Endodermal cell (in vitro differentiated cells): ENCODE measurements at regions not wholly inside any gene's neighbourhood (a gene's known extent, or its start where the extent isn't known, plus 50 kb on each side); places are given as distances from the start of the nearest gene placed in this dataset.

ENCODE experiments used
- DNase-seq: peaks from one replicate; pipeline ENCODE4 v3.0.0-alpha.2; 2017
- H3K27ac ChIP-seq: 2 replicates; pipeline ENCODE4 v1.5.1; 2013; ENCODE audit warnings: mild to moderate bottlenecking, low read depth, low read length, moderate library complexity
- H3K27me3 ChIP-seq: 2 replicates; pipeline ENCODE4 v1.6.1; 2013; ENCODE audit warnings: mild to moderate bottlenecking, low read length, moderate library complexity; ENCODE audit not compliant: insufficient read depth, control insufficient read depth, poor library complexity, severe bottlenecking
- H3K36me3 ChIP-seq: 2 replicates; pipeline ENCODE4 v1.7.0; 2013; ENCODE audit warnings: mild to moderate bottlenecking, low read length, moderate library complexity; ENCODE audit not compliant: control insufficient read depth, insufficient read depth
- H3K4me1 ChIP-seq: one replicate; pipeline ENCODE4 v1.7.0; 2013; ENCODE audit warnings: low read length; ENCODE audit not compliant: control insufficient read depth, insufficient read depth
- H3K4me3 ChIP-seq: 2 replicates; pipeline ENCODE4 v1.5.1; 2013; ENCODE audit warnings: mild to moderate bottlenecking, low read length, moderate library complexity
- H3K9ac ChIP-seq: 2 replicates; pipeline ENCODE4 v1.6.1; 2013; ENCODE audit warnings: mild to moderate bottlenecking, low read length, moderate library complexity; ENCODE audit not compliant: poor library complexity, severe bottlenecking; ENCODE audit errors: extremely low read depth
- H3K9me3 ChIP-seq: 2 replicates; pipeline ENCODE4 v1.6.1; 2013; ENCODE audit warnings: mild to moderate bottlenecking, low read length, moderate library complexity; ENCODE audit not compliant: control insufficient read depth
- H3K27ac Mint-ChIP-seq: 2 replicates; pipeline ENCODE4 v1.8.0; 2020; ENCODE audit warnings: mixed read lengths
- H3K27me3 Mint-ChIP-seq: 2 replicates; pipeline ENCODE4 v1.8.0; 2021; ENCODE audit warnings: mild to moderate bottlenecking, mixed read lengths; ENCODE audit not compliant: insufficient read depth
- H3K36me3 Mint-ChIP-seq: 2 replicates; pipeline ENCODE4 v1.8.0; 2020; ENCODE audit warnings: low read depth, mixed read lengths
- H3K4me1 Mint-ChIP-seq: 2 replicates; pipeline ENCODE4 v1.8.0; 2020; ENCODE audit warnings: mixed read lengths
- H3K4me3 Mint-ChIP-seq: 2 replicates; pipeline ENCODE4 v1.8.0; 2020; ENCODE audit warnings: mild to moderate bottlenecking, moderate library complexity, mixed read lengths
- H3K9me3 Mint-ChIP-seq: 2 replicates; pipeline ENCODE4 v1.8.0; 2020; ENCODE audit warnings: mild to moderate bottlenecking, mixed read lengths
- CTCF ChIP-seq: fragments of 200-600 bp; sonication (generic); conservative IDR thresholded peaks from 2 replicates; pipeline ENCODE4 v1.5.0; 2021; ENCODE audit warnings: antibody characterized with exemption, mild to moderate bottlenecking
- WGBS, 2 experiments: methylation state at CpG; one replicate each; pipeline versions ENCODE4 v1.1.5 to v1.1.7; 2013; ENCODE audit warnings: missing lambda C conversion rate in 2 of 2, mixed read lengths in 1 of 2; ENCODE audit not compliant: insufficient coverage in 1 of 2, insufficient read length in 1 of 2; 5-methylcytosine and 5-hydroxymethylcytosine counted together

DNA sequence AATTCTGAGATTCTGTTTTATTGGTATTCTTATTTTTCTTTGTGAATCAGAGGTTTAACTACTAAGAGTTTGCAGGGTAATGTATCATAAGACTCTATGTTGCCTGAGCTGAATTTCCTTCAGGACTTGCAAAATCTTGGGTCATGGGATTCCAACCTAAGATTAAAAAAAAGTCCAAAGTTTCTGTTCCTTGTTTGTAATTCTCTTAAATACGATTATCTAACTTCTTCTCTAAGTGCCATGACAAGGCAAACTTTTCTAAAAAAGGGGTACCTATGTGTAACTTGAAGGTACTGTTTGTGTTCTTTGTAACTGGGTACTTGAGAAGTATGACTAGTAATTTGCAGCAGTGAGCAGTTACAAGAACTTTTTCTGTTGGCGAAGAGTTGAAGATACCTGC, 181.3 kb upstream of the ZEB2 start:
- H3K9me3 ChIP-seq, result no peaks in the 10 kb centered on the region
- DNase-seq, result no peak
- no peak overlapping the region for H3K4me3 ChIP-seq
- no peak overlapping the region for H3K9ac ChIP-seq
- H3K4me1 Mint-ChIP-seq, result peaks cover 16% of the 10 kb centered on the region
- H3K27me3 ChIP-seq, result no peaks in the 10 kb centered on the region
- no peak overlapping the region for H3K27ac Mint-ChIP-seq
- 92 to 100% methylated on average over 1 to 2 of the region's 2 CpGs for WGBS, 2 experiments
- TF ChIP-seq CTCF, result no peak
- H3K36me3 Mint-ChIP-seq, result no peaks in the 10 kb centered on the region
- H3K9me3 Mint-ChIP-seq, result no peaks in the 10 kb centered on the region
- H3K36me3 ChIP-seq, result no peaks in the 10 kb centered on the region
- no peaks in the 10 kb centered on the region for H3K4me1 ChIP-seq
- H3K27me3 Mint-ChIP-seq, result no peaks in the 10 kb centered on the region
- H3K27ac ChIP-seq, result no peak overlapping the region
- no peak overlapping the region for H3K4me3 Mint-ChIP-seq

- no peak overlapping the region for H3K27ac ChIP-seq
- H3K9me3 ChIP-seq, result no peaks in the 10 kb centered on the region
- Mint-ChIP-seq H3K27me3 (no peaks in the 10 kb centered on the region), H3K4me3 (no peak overlapping the region), H3K36me3 (no peaks in the 10 kb centered on the region), H3K27ac (no peak overlapping the region), H3K9me3 (no peaks in the 10 kb centered on the region), H3K4me1 (peaks cover 13% of the 10 kb centered on the region)
- TF ChIP-seq CTCF, result no peak
- no peak overlapping the region for H3K4me3 ChIP-seq
- no peak for DNase-seq
- no peak overlapping the region for H3K9ac ChIP-seq
- H3K27me3 ChIP-seq, result no peaks in the 10 kb centered on the region
- no peaks in the 10 kb centered on the region for H3K4me1 ChIP-seq
- H3K36me3 ChIP-seq, result no peaks in the 10 kb centered on the region
- WGBS, 2 experiments, result 97% methylated on average over 3 of the region's 3 CpGs; no CpG with 5 or more reads in 1 of the 2 experiments
These were observed 178.2 kb upstream of the ZEB2 start for GRCh38 chr2:144698156-144698555.

DNA sequence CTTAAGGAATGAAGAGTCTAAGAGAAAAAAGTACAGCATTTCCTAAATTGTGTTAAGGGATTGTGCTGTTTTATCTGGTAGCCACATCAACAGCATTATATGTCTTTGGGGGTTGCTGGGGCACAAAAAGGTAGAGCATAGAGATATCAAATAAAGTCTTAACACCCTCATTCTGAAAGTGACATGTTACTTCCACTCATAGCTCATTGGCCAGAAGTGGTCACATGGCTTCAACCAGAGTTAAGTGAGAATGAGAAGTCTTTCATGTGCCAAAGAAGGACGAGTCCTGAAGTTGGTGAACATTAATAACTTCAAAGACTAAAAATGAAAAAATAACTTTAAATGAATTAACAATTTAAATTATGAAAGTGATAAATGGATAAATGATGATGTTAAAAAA, 175.7 kb upstream of the ZEB2 start:
- WGBS, 2 experiments, result no CpG with 5 or more reads among the region's 1 CpG
- no peak overlapping the region for H3K9ac ChIP-seq
- peaks cover 13% of the 10 kb centered on the region for H3K4me1 Mint-ChIP-seq
- H3K36me3 ChIP-seq, result no peaks in the 10 kb centered on the region
- no peak overlapping the region for H3K27ac ChIP-seq
- no peak for TF ChIP-seq CTCF
- no peak overlapping the region for H3K4me3 ChIP-seq
- H3K27me3 ChIP-seq, result no peaks in the 10 kb centered on the region
- H3K36me3 Mint-ChIP-seq, result no peaks in the 10 kb centered on the region
- H3K9me3 Mint-ChIP-seq, result no peaks in the 10 kb centered on the region
- no peaks in the 10 kb centered on the region for H3K4me1 ChIP-seq
- H3K9me3 ChIP-seq, result no peaks in the 10 kb centered on the region
- H3K4me3 Mint-ChIP-seq, result no peak overlapping the region
- no peaks in the 10 kb centered on the region for H3K27me3 Mint-ChIP-seq
- H3K27ac Mint-ChIP-seq, result no peak overlapping the region
- no peak for DNase-seq
